Gastroesophageal sphincter (tissue), 3 donors: ENCODE measurements at regions not wholly inside any gene's neighbourhood (a gene's known extent, or its start where the extent isn't known, plus 50 kb on each side); places are given as distances from the start of the nearest gene placed in this dataset.

Experiments used
- CTCF ChIP-seq, 4 experiments: fragments of 200-600 bp in 2 of 4; fragments of 450-650 bp in 2 of 4; sonication (generic) in 1 of 4; IDR thresholded peaks; one replicate each; pipeline ENCODE4 v1.5.1; 2017 to 2019; ENCODE audit warnings: antibody characterized with exemption in 4 of 4, mild to moderate bottlenecking in 2 of 4, moderate library complexity in 2 of 4
- EP300 ChIP-seq: sonication (generic); formaldehyde crosslinking; IDR thresholded peaks from one replicate; pipeline ENCODE4 v1.6.1; 2017; ENCODE audit warnings: antibody characterized with exemption, mild to moderate bottlenecking

GRCh38 chr12:34547276-34547675 lies 525.0 kb downstream of the ALG10 start:
- TF ChIP-seq CTCF (IDR thresholded peaks at IDR 0.05): no peak
- TF ChIP-seq EP300: no peak
